BJ (cell line): ENCODE measurements at regions not wholly inside any gene's neighbourhood (a gene's known extent, or its start where the extent isn't known, plus 50 kb on each side); places are given as distances from the start of the nearest gene placed in this dataset.

Experiments used
- CTCF ChIA-PET: fragments of 350-600 bp; formaldehyde crosslinking; extraction: SDS; loops from one replicate; lab custom pipeline; 2021; ENCODE audit warnings: antibody characterized with exemption, inconsistent platforms; lab: Yijun Ruan, JAX
- POLR2A ChIA-PET: fragments of 300-600 bp; sonication (Branson Sonifier 250); formaldehyde crosslinking; extraction: SDS; loops from one replicate; lab custom pipeline; 2021; ENCODE audit warnings: antibody characterized with exemption; lab: Charles Lee
- DNase-seq: peaks from one replicate; pipeline ENCODE4 v3.0.0-alpha.2; 2011; ENCODE audit warnings: low read depth
- H3K27me3 ChIP-seq: 2 replicates; pipeline ENCODE4 v1.6.0; 2011; ENCODE audit warnings: low read length; ENCODE audit not compliant: control insufficient read depth, insufficient read depth
- H3K36me3 ChIP-seq: 2 replicates; pipeline ENCODE4 v1.5.1; 2011; ENCODE audit warnings: low read length; ENCODE audit not compliant: control insufficient read depth, insufficient read depth
- H3K4me3 ChIP-seq: 2 replicates; pipeline ENCODE4 v1.5.1; 2011; ENCODE audit warnings: low read depth, mild to moderate bottlenecking, control low read depth, low read length
- TF ChIP-seq, protein P1 (sequence below): IDR thresholded peaks from 2 replicates; pipeline ENCODE4 v1.5.1; 2011; ENCODE audit warnings: low read depth, mild to moderate bottlenecking, control low read depth, inconsistent platforms, low read length, moderate library complexity; ENCODE audit not compliant: insufficient read depth

DNA sequence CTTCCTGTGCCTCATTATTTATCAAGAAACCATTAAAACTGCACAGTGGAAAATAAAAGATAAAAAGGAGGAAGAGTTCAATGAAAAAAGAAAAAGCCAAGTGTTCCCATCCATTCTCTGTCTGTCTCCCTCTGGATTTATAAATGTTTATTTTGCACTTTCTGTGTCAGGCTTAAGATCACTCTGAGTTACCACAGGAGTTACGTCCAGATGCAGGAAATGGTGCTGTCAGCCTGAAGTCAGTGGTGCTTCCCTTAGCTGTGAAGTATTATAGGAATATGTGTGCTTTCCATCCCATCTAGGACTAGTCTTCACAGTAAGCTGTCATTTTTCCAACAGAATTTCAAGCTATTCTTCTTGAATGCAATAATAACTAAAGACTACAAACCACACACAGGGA, 420.2 kb downstream of the KCTD12 start:
- ChIA-PET POLR2A (no interaction called here), CTCF (interaction anchor here (0.6 to 1.2 kb wide), 2 partner anchors 573 to 590 kb away, joined by 3 read pairs; no protein-coding TSS in a partner anchor)
- Histone ChIP-seq H3K4me3 (no peak overlapping the region), H3K27me3 (peaks cover 3% of the 10 kb centered on the region; the same call in 1 of the 2 replicates), H3K36me3 (no peaks in the 10 kb centered on the region)
- TF ChIP-seq, protein P1, sequence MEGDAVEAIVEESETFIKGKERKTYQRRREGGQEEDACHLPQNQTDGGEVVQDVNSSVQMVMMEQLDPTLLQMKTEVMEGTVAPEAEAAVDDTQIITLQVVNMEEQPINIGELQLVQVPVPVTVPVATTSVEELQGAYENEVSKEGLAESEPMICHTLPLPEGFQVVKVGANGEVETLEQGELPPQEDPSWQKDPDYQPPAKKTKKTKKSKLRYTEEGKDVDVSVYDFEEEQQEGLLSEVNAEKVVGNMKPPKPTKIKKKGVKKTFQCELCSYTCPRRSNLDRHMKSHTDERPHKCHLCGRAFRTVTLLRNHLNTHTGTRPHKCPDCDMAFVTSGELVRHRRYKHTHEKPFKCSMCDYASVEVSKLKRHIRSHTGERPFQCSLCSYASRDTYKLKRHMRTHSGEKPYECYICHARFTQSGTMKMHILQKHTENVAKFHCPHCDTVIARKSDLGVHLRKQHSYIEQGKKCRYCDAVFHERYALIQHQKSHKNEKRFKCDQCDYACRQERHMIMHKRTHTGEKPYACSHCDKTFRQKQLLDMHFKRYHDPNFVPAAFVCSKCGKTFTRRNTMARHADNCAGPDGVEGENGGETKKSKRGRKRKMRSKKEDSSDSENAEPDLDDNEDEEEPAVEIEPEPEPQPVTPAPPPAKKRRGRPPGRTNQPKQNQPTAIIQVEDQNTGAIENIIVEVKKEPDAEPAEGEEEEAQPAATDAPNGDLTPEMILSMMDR = no peak
- no peak for DNase-seq

DNA sequence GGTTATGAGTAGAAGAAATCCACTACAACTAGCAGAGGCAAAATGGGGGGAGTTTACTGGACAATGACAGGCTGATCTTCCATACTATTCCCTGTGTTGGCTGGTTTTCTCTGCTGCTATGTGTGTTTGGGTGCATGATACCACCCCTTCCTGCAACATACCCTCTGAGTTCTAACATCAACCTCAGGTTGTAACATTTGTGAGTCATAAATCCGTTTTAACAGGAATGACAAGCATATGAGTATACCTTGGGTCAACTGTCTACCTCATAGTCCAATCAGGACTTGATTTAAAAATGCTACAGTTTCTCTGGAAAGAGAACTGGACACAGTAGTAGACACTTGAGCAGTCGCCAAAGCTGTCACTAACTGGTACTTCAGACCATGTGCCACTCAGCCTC, 422.9 kb downstream of the KCTD12 start:
- DNase-seq = no peak
- ChIA-PET POLR2A (no interaction called here), CTCF (interaction anchor here (2.9 kb wide), 1 partner anchor 10 kb away, joined by 14 read pairs; no protein-coding TSS in a partner anchor)
- Histone ChIP-seq H3K36me3 (no peaks in the 10 kb centered on the region), H3K27me3 (no peaks in the 10 kb centered on the region), H3K4me3 (no peak overlapping the region)
- TF ChIP-seq, protein P1 = no peak

DNA sequence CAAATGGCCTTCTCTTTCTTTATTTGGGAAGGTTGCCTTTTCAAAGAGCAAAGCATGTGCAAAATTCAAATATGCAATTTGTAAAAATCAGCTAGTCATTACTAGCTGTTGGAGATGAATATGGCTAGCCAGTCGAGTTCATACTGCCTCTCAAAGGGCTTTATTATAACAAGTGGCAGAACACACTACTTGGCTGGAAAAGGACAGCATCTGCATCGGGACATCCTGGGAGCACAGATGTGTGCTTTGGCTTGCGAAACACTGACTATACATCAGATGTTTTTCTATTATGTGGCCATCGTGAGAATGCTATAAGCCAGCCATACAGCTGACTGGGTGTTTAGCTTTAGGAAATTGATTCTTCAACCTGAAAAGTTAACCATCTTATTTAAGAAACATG, 424.2 kb downstream of the KCTD12 start:
- CTCF ChIA-PET = interaction anchor here (0.9 to 2.9 kb wide), 3 partner anchors 12 to 592 kb away, joined by 3 to 14 read pairs (median 5); no protein-coding TSS in a partner anchor

DNA sequence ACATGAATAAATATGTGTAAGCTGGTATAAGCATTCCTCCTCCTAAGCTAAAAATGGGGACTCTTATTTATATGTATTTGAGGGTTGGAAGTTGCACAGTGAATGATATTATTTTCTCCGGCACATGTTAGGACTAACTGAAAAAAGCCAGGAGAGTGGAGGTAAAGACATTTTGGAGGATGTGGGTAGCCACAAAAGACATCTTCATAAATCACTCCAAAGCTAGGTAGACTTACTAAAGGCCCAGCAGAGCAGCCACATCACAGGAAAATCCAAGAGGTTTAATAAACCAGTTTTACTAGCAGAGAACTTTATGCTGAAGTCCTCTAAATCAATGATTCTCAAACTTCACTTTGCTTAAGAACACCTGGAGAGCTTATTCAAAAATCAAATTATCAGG, 424.7 kb downstream of the KCTD12 start:
- TF ChIP-seq, protein P1 = no peak
- POLR2A ChIA-PET = no interaction called here
- Histone ChIP-seq H3K27me3 (no peaks in the 10 kb centered on the region), H3K36me3 (no peaks in the 10 kb centered on the region), H3K4me3 (no peak overlapping the region)
- DNase-seq = no peak
- CTCF ChIA-PET = interaction anchor here (0.7 to 2.9 kb wide), 3 partner anchors 10 to 585 kb away, joined by 3 to 14 read pairs (median 3); no protein-coding TSS in a partner anchor

More for the DNA sequence above, 424.2 kb downstream of the KCTD12 start:
- Histone ChIP-seq H3K36me3 (no peaks in the 10 kb centered on the region), H3K4me3 (no peak overlapping the region), H3K27me3 (no peaks in the 10 kb centered on the region)
- POLR2A ChIA-PET = no interaction called here
- TF ChIP-seq, protein P1 = no peak
- DNase-seq = no peak

DNA sequence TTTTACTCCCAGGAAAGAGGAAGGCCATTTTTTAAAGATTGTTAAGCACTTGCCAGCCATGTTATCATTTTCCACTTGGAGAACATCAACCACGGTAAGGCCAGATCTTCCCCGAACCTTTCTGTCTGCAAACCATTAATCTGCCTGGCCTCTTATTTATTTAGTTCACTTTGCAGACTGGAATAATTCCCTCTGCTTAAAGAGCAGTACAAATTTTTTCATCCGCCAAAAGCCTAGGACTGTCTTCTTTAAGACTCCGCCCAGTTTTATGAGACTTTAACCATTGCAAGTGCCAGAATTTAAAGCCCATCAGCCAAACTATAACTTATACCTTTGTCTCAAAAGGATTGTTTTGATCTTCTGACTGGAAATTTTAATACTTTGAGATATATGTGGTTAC, 426.3 kb downstream of the KCTD12 start:
- CTCF ChIA-PET = no interaction called here
- Histone ChIP-seq H3K36me3 (no peaks in the 10 kb centered on the region), H3K27me3 (no peaks in the 10 kb centered on the region), H3K4me3 (no peak overlapping the region)
- no peak for DNase-seq
- TF ChIP-seq, protein P1 = no peak
- POLR2A ChIA-PET = no interaction called here
